HG03280 (cell line): ENCODE measurements at regions not wholly inside any gene's neighbourhood (a gene's known extent, or its start where the extent isn't known, plus 50 kb on each side); places are given as distances from the start of the nearest gene placed in this dataset.

Experiments used
- ATAC-seq: cut with Tn5 transposase; IDR thresholded peaks from one replicate; pipeline ENCODE4 v1.9.1; 2021; ENCODE audit warnings: mild to moderate bottlenecking, moderate library complexity; ENCODE audit not compliant: unreplicated experiment

DNA sequence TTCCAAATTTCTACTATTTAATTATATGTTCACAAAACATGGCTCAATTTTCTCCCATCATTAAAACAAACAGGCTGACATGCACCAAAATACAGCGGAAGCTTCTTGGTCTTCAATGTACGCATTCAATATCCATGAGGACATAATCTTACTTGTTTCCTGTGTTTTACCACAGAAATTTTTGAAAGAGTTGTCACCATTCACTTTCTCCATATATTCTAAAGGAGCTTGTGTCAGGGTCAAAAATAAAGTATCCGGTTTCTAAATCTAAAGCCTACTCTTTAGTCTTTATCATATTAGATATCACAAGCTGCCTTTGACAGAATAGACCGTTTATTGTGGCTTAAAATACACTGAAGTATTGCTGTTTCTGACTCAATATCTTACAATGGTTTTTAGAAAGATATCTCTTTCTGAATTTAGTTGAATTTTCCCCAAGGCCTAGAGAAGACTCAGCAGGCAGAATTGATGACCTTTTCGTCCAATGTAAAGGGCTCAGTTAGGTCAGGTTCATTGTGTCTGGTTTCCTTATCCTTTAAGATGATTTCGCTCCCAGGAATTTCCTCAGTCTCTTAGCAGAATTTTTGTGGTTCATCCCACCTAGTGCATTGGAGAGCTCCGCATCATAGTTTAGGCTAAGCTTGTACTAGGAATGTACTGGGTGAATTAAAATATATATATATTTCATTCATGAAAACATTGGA lies 717.2 kb downstream of the NCAM2 start:
- no peak for ATAC-seq

DNA sequence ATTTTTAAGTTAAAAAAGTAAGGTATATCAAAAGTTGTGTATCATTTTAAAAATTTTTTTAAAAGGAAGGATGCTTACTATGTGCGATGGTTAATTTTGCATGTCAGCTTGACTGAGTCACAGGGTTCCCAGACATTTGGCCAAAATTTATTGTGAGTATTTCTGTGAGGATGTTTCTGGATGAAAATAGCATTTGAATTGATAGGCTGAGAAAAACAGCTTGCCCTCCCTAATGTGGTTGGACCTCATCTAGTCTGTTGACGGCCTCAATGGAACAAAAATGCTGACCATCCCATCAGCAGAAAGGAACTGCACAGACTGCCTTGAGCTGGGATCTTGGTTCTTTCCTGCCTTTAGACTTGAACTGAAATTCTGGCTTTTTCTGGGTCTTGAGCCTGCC lies 724.5 kb downstream of the NCAM2 start:
- ATAC-seq: no peak

DNA sequence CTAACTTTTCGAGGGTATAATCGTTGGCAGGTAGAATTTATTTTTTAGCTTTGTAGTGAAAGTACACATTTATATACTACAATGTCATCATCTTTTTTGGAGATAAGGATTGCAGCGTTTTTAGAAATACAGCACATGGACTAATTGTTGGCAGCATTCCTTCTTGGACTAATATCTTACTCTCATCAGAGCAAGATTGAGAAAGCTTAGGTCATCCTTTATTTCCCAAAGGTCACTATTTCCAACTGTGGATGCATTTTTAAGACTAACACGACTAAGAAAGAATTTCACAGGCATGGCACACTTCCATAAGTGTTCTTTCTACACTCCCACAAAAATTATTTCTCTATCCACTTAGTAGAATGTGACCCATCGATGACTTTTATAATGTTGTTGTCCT lies 732.3 kb downstream of the NCAM2 start:
- ATAC-seq: no peak

DNA sequence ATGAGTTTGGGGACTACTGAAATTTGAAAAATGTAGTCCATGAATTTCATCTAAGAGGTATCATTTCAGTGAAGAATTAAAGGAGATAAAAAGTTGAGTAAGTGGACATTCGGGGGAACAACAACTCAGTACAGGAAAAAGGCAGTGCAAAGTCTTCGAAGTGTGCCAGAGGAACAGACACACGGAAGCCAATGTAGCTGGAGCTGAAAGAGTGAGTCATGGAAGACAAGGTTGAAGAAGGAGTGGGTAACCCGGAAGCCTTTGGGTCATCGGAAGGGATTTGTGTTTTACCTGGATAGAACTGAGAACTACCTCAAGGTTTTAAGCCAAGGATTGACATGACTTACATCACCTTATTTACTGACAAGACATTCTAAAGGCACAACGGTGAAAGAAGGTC lies 733.4 kb downstream of the NCAM2 start:
- no peak for ATAC-seq

- no peak for ATAC-seq
Observed at GRCh38 chr21:21734088-21734487, 735.9 kb downstream of the NCAM2 start.

DNA sequence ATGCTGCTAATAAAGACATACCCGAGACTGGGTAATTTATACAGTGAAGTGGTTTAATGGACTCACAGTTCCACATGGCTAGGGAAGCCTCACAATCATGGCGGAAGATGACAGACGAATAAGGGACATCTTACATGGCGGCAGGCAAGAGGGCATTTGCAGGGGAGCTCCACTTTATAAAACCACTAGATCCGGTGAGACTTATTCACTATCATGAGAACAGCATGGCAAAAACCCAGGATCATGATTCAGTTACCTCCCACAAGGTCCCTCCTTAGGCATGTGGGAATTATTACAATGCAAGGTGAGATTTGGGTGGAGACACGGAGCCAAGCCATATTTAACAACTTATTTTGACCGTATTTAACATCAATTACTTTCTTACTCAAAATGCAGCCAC lies 739.0 kb downstream of the NCAM2 start:
- ATAC-seq: no peak

DNA sequence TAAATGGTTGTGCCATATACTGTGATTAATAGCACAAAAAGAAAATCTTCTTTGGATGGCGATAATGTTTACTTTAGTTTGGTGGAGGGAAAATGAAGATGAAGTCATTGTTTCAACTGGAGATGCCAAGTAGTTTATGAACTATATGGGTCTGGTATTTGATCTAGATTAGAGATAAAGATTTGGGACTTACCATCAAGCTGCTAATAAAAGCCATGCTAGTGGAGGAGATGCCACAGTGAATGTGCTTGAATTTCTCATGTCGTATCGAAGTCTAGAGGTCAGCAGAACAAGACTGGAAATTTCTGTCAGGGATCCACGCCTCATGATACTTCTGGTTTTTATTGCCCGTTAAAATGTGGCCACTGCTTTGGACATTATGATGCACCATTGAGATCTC lies 742.0 kb downstream of the NCAM2 start:
- no peak for ATAC-seq

- no peak for ATAC-seq
Observed at GRCh38 chr21:21750124-21750825, 752.1 kb downstream of the NCAM2 start.

GRCh38 chr21:21751286-21751685 lies 753.1 kb downstream of the NCAM2 start:
- no peak for ATAC-seq

DNA sequence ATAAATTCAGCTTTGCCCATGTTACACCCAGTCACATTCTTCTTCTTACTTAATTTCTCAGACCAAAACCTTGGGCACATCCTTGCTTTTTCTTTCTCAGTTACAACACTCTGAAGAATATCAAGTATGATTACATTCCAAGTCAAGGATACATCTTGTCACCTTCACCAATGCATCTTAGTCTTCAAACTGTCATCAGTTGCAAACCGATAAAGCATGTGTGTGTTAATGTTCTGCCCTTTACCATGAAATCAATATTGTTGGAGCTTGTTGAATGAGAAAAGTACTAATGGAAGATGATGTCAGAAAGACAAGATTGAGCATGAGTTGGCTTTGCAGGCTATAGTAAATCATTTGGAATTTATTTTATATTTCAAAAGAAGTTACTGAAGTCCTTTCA lies 764.6 kb downstream of the NCAM2 start:
- ATAC-seq: no peak

GRCh38 chr21:21764281-21764680 lies 766.1 kb downstream of the NCAM2 start:
- ATAC-seq: no peak

DNA sequence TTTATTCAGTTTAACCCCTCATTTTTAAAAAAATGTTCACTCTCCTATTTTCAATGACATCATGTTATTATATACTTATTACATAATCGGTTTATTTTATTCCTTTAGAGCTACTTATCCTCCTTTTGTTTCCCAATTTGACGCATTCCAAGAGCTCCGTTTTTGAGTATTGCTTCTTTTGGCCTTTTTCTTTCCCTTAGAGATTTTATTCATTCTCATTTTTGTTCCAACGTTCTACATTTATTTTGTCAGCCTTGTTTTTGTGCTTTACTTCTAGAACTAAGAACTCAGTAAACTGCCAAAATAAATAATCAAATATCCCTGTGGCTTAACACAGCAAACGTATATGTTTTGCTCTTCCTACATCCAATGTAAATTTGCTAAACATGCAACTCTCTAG lies 769.1 kb downstream of the NCAM2 start:
- no peak for ATAC-seq

GRCh38 chr21:21788591-21788990 lies 790.4 kb downstream of the NCAM2 start:
- ATAC-seq: no peak

GRCh38 chr21:21801921-21802320 lies 803.7 kb downstream of the NCAM2 start:
- no peak for ATAC-seq

- no peak for ATAC-seq
Observed at GRCh38 chr21:21806711-21807597, 808.7 kb downstream of the NCAM2 start.

- no peak for ATAC-seq
Observed at GRCh38 chr21:21807598-21807903, 809.3 kb downstream of the NCAM2 start.

- ATAC-seq: no peak
Observed at GRCh38 chr21:21813289-21813688, 815.1 kb downstream of the NCAM2 start.

GRCh38 chr21:21813934-21814333 lies 815.7 kb downstream of the NCAM2 start:
- no peak for ATAC-seq

DNA sequence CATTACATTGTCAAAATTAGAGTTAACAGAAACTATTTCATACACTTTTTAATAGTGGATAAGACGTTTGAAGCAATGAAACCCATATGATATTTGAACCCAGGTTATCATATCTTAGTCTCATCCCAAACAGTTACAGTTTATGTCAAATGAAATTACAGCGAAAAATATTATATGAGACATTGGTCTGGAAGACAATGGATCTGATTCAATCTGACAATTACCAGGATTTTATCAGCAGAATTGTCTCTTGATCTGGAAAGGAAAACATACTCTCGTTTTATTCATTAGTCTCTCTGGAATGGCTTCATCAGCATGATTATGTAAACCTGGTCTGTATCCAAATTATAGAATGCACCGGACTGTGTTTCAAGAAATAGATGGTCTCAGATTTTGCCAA lies 818.6 kb downstream of the NCAM2 start:
- no peak for ATAC-seq

DNA sequence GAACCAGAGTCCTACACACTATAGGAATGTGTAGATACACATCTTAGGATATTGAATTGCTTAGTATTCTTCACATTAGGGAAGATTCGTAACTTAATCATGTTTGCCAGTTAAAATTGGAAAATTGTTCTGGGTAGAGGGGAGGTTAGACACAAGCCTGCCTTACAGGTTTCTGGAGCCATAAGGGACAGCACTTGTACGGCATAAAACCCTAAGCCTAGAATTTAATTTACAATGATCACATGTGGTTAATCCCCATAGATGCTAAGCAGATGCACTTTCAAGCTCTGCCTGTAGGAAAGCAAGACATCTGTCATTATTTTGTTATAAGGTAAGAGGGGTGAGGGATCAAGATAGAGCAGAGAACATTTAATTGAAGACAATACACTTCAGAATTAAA lies 820.7 kb downstream of the NCAM2 start:
- ATAC-seq: no peak

DNA sequence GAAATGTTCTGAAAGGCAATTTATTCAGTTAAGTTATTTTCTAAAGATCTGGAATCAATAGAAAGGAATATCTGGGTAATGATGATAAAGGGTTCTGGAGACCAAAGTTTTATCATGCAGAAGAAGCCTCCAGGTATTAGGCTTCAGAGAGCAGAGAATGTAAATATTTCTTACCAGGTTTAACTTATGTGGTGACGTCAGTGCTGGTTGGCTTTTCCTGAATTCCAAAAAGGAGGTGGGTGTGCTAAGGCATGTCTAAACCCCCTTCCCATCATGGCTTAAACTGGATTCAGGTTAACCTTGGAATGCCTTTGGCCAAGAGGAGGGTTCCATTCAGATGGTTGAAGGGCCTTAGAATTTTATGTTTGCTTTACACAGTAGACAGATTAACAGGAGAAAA lies 829.9 kb downstream of the NCAM2 start:
- ATAC-seq: no peak

DNA sequence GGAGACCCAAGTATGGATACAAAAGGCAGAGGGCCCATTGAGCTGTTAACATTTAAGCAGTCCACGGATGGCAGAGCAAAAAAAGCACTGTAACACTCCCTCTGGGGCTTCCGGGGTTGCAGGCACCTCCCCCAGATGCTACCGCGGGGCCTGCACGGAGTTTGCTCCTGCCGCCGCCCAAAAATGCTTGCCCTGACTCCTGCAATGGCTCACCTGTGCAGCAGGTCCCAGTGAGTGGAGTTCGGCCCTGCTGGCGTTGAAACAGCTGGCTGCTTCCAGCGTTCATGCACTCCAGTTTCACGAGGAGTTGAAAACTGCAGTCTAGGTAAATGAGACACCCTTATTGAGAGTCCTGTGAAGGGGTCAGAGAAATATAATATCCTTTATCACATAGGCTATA lies 832.8 kb downstream of the NCAM2 start:
- ATAC-seq: no peak
